ENCODE measurements at regions not wholly inside any gene's neighbourhood (a gene's known extent, or its start where the extent isn't known, plus 50 kb on each side); places are given as distances from the start of the nearest gene placed in this dataset.

DNA sequence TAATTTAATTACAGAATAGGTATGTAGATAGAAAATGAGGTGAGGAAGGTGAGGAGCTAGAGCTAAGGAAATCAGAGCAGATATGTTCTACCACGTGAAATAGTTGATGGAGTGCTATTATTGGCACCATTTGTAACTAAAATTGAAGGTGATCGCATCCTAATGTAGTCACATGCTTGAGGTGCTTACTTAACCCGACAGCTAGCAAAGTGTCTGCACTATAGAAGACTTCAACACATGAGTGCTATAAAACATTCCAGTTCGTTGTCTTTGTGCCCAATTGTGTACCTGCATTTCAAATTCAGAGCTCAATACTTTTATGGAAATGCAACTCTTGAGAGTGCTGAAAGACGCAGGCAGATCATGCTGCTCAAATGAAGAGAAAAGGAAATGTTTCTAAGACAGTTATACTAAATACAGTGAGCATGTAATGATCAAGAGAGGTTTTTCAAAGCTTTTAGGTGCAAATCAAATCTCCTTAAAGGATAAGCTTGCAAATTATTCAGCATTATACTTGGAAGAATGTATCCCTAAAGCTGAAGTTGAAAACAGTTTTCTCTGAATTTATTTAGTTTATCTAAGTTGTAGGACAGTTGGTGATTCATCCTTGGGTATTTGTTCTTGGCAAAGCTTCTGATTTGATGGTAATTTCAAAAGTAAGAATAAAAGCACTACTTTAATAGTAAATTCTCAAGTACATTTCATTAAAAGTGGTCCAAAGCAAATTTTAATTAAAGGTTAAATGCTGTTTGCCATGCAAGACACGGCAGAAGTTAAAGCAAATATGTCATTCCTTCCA, 223.9 kb upstream of the EPHA5 start:
- DNase-seq (ENCODE audit: low read depth), result peak; percentile 17

GRCh38 chr4:65893271-65893670, 223.0 kb upstream of the EPHA5 start:
- no peak for DNase-seq (ENCODE audit: low read depth)

- no peak for DNase-seq (ENCODE audit: low read depth)
Observed at GRCh38 chr4:65880594-65880993, 210.3 kb upstream of the EPHA5 start.

- no peak for DNase-seq (ENCODE audit: low read depth)
Observed at GRCh38 chr4:65868096-65868824, 198.0 kb upstream of the EPHA5 start.

DNA sequence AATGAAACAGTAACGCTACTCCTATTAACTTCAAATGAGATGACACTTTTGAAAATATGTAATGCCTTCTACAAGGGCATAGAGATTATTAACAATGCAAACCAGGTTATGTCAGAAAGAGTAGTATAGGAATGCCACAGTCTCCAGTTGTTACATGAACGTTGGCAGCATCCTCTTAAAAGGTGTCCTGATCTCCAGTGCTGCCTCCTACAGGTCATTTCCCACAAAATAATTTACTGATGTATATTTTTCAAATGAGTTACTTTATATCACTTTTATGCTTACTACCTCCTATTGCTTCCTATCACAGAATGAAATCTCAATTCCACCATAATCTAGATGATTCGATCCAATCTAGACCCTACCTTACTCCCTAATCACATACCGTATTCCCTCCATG, 195.2 kb upstream of the EPHA5 start:
- DNase-seq (ENCODE audit: low read depth), result no peak

DNA sequence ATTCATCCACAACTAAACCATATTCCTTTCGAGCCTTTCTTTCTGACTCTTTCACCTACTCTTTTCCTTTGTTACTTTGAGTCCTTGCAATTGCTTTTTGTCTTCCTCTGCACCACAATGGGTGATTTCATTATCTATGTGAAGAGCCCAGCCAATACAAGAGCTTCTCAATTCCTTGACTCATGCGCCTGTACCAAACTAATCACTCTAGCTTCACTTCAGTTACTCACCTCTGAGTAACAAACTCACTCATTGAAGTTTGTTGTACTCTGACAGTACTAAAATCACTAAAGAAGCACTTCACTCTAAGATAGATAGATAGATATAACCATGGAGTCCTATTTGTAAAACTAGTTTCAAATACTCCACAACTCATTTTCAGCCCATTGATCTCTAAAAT, 191.7 kb upstream of the EPHA5 start:
- DNase-seq (ENCODE audit: low read depth), result no peak

GRCh38 chr4:65845199-65845773, 175.0 kb upstream of the EPHA5 start:
- no peak for DNase-seq (ENCODE audit: low read depth)

GRCh38 chr4:65839164-65839931, 169.1 kb upstream of the EPHA5 start:
- no peak for DNase-seq (ENCODE audit: low read depth)

DNA sequence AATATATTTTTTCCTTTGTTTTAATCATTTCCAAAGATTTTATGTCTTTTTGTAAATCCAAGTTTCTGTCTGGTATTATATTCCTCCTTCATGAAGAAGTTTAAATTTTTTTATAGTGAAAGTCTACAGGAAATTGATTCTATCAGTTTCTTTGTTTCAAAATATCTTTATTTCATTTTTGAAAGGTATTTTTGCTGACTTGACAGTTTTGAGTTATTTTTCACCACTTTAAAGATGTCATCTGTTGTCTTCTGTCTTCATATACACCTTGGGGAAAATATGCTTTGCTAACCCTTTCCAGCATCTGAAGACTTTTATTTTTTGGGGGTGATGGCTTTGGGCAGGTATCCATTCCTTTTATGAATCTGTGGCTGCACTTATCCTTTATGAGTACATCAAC, 164.4 kb upstream of the EPHA5 start:
- no peak for DNase-seq (ENCODE audit: low read depth)

DNA sequence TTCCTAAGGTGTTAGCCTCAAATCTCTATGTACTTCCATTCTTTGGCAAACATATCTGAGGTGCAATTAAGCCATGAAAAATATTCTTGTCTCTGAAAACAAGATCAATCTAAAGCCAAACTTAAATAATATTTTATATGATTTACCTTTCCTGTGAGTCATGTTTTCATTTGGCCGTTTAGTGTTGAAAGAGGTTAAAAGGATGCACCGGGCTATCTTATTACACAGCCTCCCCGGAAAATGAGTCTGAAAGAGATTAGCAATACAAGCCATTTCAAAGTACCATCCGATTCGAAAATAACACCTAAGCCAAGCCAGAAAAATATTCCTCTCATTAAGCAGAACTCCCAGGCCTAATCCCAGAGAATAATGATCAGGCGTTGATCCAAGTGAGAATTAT, 161.5 kb upstream of the EPHA5 start:
- DNase-seq (ENCODE audit: low read depth), result no peak

GRCh38 chr4:65825116-65825753, 154.9 kb upstream of the EPHA5 start:
- peak; percentile 36 for DNase-seq (ENCODE audit: low read depth)

DNA sequence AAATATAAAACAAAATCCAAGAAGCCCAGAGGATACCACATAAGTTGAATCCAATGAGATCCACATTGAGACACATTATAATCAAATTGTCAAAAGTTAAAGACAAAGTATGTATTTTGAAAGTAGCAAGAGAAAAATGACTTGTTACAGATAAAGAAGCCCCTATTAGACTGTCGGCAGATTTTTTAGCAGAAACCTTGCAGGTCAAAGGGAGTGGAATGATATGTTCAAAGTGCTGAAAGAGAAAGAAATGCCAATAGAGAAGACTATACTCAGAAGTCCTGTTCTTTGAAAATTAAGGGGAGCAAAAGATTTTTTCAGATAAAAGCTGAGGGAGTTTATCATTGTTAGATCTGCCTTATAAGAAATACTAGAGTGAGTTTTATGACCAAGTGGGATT, 148.9 kb upstream of the EPHA5 start:
- no peak for DNase-seq (ENCODE audit: low read depth)

DNA sequence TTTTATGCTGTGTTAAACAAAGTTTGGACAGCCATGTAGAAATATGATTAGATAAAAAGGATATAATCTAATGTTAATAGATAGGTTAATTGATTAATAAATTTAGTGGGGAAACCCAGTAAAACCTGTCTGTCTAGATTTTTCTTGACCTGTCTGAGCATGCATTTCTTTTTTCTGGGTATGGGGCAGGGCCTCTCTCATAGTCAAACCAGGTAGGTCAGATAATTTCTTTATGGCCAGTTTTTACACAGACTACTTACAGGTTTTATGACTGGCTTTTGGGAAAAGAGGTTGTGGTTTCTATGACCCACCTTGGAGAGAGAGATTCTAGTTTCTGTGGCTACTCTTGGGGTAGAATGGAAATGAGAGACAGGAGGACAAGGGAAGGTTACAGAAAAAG, 135.6 kb upstream of the EPHA5 start:
- no peak for DNase-seq (ENCODE audit: low read depth)

GRCh38 chr4:65799513-65799912, 129.2 kb upstream of the EPHA5 start:
- DNase-seq (ENCODE audit: low read depth), result no peak

DNA sequence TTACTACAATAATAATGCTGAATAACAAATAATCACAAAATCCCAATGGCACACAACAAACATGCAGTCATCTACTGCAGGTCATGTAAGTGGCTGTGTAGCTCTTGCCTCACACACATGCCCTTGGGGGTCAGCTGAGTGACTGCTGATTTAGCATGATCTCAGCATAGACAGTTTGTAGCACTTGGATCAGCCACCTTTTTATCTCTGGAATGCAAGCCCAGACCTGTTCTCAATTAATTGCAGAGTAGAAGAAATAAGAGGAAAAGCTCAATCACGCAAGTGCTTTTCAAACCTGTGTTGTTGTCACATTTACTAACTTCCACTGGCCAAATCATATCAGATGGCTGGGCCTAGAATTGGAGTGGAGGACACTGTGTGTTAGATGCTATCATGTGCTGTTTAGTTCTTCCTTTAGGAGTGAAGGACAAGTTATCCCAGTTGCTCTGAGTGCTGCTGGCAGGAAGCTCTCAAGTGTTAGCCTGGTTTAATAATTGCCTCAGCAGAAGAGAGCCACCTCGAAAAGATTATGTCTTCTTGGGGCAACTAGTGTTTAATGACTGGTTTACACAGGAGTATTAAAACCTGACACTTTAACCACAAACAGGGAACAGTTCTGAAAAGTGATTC, 128.3 kb upstream of the EPHA5 start:
- DNase-seq (ENCODE audit: low read depth), result no peak

DNA sequence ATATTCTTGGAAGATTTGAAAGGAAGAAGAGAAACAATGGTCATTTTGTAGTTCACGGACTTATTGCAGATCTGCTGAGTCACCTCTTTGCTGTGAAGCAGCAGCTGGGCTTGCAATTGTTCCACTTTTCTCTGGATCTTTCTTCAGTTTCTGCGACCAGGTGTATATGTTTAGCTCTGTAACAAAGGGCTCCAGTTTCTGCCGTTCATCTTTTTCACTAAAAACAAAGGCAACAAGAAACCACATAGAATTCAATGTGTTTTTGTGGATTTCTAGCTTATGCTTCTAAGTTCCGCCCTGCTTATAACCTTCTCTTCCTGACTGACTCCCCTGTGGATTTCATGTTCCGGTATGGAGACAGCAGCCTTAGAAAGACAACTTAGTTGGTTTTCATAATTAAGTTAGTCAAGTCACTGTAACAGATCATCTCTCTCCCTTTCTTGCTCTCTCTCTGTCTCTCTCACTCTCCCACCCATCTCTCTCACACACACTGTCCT, 121.6 kb upstream of the EPHA5 start:
- DNase-seq (ENCODE audit: low read depth), result no peak

DNA sequence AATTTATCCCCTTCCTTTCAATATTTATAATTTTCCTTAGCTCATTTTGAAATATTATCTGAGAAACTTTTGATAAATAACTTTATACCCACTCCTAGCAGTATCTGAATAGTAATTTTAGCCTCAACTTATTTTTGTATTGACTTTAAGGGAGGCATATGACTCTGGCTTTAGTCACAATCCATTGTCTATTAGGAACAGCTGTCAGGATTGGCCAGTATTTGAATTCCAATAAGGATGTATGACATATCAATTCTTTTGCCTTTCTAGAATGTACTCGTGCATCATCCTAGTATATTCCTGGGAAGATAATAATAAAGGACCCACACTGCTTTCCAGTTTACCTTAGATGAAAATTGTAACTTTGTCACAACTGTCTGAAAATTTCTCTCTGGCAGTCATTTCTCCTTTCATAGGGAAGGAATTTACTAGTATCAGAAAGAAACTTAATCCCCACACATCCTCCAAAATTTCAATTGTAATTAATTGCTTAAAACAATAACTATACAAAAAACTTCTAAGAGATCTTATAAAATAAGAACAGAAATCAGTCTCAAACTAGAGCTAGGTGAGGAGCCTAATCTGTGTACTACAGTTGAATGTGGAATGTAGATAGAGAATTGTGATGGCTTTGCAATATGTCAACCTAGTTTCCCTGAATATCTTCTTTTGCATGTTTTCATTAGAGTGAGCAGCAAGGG, 121.0 kb upstream of the EPHA5 start:
- DNase-seq (ENCODE audit: low read depth), result no peak

DNA sequence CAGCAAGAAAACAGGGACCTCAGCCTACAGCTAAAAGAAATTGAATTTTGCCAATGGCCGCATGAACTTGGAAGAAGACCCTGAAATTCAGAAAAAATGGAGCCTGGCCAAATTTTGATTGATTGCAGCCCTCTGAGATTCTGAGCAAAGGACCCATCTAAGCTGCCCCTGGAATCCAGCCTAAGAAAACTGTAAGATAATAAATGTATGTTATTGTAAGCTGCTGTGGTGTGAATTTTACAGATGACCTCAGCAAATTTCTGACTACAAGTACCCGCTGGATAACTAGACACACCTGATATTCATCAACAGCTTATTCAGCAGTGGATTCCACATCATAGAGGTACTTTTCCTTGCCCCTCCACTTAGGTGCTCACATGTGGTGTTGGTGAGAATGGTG, 119.5 kb upstream of the EPHA5 start:
- DNase-seq (ENCODE audit: low read depth), result no peak

DNA sequence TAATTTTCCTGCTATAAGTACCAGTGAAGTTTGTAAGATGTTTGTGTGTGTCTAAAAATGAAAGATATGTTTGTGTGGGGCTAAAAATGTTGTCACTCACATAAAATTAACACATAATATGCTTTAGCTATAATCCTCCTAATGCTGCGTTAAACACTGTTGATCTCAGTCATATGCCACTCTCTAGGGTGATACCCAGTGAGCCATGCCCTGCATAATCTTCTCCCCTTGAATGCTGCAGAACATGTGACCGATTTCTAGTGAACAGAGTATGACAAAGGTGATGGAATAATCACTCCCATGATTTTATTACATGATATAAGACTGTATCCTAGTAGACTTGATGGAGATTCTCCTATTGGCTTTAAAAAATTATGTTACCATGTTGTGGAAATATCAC, 119.1 kb upstream of the EPHA5 start:
- DNase-seq (ENCODE audit: low read depth), result no peak

GRCh38 chr4:65777270-65777669, 107.0 kb upstream of the EPHA5 start:
- no peak for DNase-seq (ENCODE audit: low read depth)

DNA sequence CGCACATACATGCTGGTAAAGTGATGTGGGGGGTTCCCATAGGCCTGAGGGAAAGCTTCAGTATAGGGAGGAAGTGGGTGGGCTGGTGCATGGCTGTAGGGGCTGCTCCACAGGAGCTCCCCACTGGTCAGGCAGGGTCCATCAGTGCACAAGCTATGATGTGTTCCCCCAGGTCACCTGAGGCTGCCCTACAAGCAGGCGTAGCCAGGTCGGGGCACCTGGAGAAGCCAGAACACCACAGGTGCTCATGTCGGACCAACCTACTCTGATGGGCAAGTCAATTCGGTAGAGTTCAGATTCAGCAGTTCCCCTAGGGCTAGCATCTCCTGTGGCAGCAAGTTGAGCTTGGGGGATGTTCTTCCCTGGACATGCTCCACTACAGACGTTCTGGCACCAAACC, 103.3 kb upstream of the EPHA5 start:
- DNase-seq (ENCODE audit: low read depth), result no peak
